ENCODE measurements at regions not wholly inside any gene's neighbourhood (a gene's known extent, or its start where the extent isn't known, plus 50 kb on each side); places are given as distances from the start of the nearest gene placed in this dataset.

- DNase-seq (ENCODE audit: low spot score), result no peak
- TF ChIP-seq, protein P1, sequence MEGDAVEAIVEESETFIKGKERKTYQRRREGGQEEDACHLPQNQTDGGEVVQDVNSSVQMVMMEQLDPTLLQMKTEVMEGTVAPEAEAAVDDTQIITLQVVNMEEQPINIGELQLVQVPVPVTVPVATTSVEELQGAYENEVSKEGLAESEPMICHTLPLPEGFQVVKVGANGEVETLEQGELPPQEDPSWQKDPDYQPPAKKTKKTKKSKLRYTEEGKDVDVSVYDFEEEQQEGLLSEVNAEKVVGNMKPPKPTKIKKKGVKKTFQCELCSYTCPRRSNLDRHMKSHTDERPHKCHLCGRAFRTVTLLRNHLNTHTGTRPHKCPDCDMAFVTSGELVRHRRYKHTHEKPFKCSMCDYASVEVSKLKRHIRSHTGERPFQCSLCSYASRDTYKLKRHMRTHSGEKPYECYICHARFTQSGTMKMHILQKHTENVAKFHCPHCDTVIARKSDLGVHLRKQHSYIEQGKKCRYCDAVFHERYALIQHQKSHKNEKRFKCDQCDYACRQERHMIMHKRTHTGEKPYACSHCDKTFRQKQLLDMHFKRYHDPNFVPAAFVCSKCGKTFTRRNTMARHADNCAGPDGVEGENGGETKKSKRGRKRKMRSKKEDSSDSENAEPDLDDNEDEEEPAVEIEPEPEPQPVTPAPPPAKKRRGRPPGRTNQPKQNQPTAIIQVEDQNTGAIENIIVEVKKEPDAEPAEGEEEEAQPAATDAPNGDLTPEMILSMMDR (IDR thresholded peaks at IDR 0.05; ENCODE audit: poor library complexity, severe bottlenecking), result no peak
- no peak for ATAC-seq (ENCODE audit: low read depth)
- no peaks in the 10 kb centered on the region for H3K36me3 ChIP-seq (ENCODE audit: low read depth)
- no peak overlapping the region for H3K27ac ChIP-seq (ENCODE audit: poor library complexity, severe bottlenecking)
- H3K4me3 ChIP-seq (ENCODE audit: severe bottlenecking), result no peak overlapping the region
- no peaks in the 10 kb centered on the region for H3K4me1 ChIP-seq (ENCODE audit: insufficient read depth, poor library complexity, severe bottlenecking)
- no peaks in the 10 kb centered on the region for H3K27me3 ChIP-seq (ENCODE audit: insufficient read depth, poor library complexity, severe bottlenecking)
- H3K9me3 ChIP-seq (ENCODE audit: severe bottlenecking), result no peaks in the 10 kb centered on the region
These were observed 454.9 kb downstream of the PRR16 start for GRCh38 chr5:120919017-120919416.

GRCh38 chr5:120923026-120923425, 458.9 kb downstream of the PRR16 start:
- TF ChIP-seq, protein P1 (IDR thresholded peaks at IDR 0.05; ENCODE audit: poor library complexity, severe bottlenecking), result no peak
- DNase-seq (ENCODE audit: low spot score) (no peak), ATAC-seq (ENCODE audit: low read depth) (no peak)
- Histone ChIP-seq H3K4me1 (ENCODE audit: insufficient read depth, poor library complexity, severe bottlenecking) (no peaks in the 10 kb centered on the region), H3K27me3 (ENCODE audit: insufficient read depth, poor library complexity, severe bottlenecking) (no peaks in the 10 kb centered on the region), H3K4me3 (ENCODE audit: severe bottlenecking) (no peak overlapping the region), H3K36me3 (ENCODE audit: low read depth) (no peaks in the 10 kb centered on the region), H3K9me3 (ENCODE audit: severe bottlenecking) (no peaks in the 10 kb centered on the region), H3K27ac (ENCODE audit: poor library complexity, severe bottlenecking) (no peak overlapping the region)

GRCh38 chr5:120926471-120926870, 462.4 kb downstream of the PRR16 start:
- H3K4me1 ChIP-seq (ENCODE audit: insufficient read depth, poor library complexity, severe bottlenecking), result no peaks in the 10 kb centered on the region
- ATAC-seq (ENCODE audit: low read depth), result no peak
- TF ChIP-seq, protein P1 (IDR thresholded peaks at IDR 0.05; ENCODE audit: poor library complexity, severe bottlenecking), result no peak
- no peak overlapping the region for H3K4me3 ChIP-seq (ENCODE audit: severe bottlenecking)
- no peaks in the 10 kb centered on the region for H3K36me3 ChIP-seq (ENCODE audit: low read depth)
- no peak overlapping the region for H3K27ac ChIP-seq (ENCODE audit: poor library complexity, severe bottlenecking)
- no peak for DNase-seq (ENCODE audit: low spot score)
- H3K27me3 ChIP-seq (ENCODE audit: insufficient read depth, poor library complexity, severe bottlenecking), result no peaks in the 10 kb centered on the region
- H3K9me3 ChIP-seq (ENCODE audit: severe bottlenecking), result peaks cover 2% of the 10 kb centered on the region

- peaks cover 2% of the 10 kb centered on the region for H3K9me3 ChIP-seq (ENCODE audit: severe bottlenecking)
- no peak overlapping the region for H3K4me3 ChIP-seq (ENCODE audit: severe bottlenecking)
- ATAC-seq (ENCODE audit: low read depth) (no peak), DNase-seq (ENCODE audit: low spot score) (no peak)
- no peaks in the 10 kb centered on the region for H3K36me3 ChIP-seq (ENCODE audit: low read depth)
- no peaks in the 10 kb centered on the region for H3K27me3 ChIP-seq (ENCODE audit: insufficient read depth, poor library complexity, severe bottlenecking)
- TF ChIP-seq, protein P1 (IDR thresholded peaks at IDR 0.05; ENCODE audit: poor library complexity, severe bottlenecking), result no peak
- H3K27ac ChIP-seq (ENCODE audit: poor library complexity, severe bottlenecking), result no peak overlapping the region
- no peaks in the 10 kb centered on the region for H3K4me1 ChIP-seq (ENCODE audit: insufficient read depth, poor library complexity, severe bottlenecking)
These were observed 463.9 kb downstream of the PRR16 start for GRCh38 chr5:120927950-120928530.

GRCh38 chr5:120932480-120932879, 468.4 kb downstream of the PRR16 start:
- DNase-seq (ENCODE audit: low spot score) (no peak), ATAC-seq (ENCODE audit: low read depth) (no peak)
- TF ChIP-seq, protein P1 (IDR thresholded peaks at IDR 0.05; ENCODE audit: poor library complexity, severe bottlenecking), result no peak

More at GRCh38 chr5:120932480-120932879, 468.4 kb downstream of the PRR16 start:
- no peaks in the 10 kb centered on the region for H3K4me1 ChIP-seq (ENCODE audit: insufficient read depth, poor library complexity, severe bottlenecking)
- peaks cover 5% of the 10 kb centered on the region for H3K27me3 ChIP-seq (ENCODE audit: insufficient read depth, poor library complexity, severe bottlenecking)
- H3K9me3 ChIP-seq (ENCODE audit: severe bottlenecking), result peaks cover 2% of the 10 kb centered on the region
- H3K36me3 ChIP-seq (ENCODE audit: low read depth), result no peaks in the 10 kb centered on the region
- H3K4me3 ChIP-seq (ENCODE audit: severe bottlenecking), result no peak overlapping the region
- no peak overlapping the region for H3K27ac ChIP-seq (ENCODE audit: poor library complexity, severe bottlenecking)

Measured in RWPE2 (cell line).